Hepatic stellate cell (primary cell): ENCODE measurements at regions not wholly inside any gene's neighbourhood (a gene's known extent, or its start where the extent isn't known, plus 50 kb on each side); places are given as distances from the start of the nearest gene placed in this dataset.

Experiments
- DNase-seq: peaks from one replicate; pipeline ENCODE4 v3.0.0; 2011; ENCODE audit warnings: low spot score

DNA sequence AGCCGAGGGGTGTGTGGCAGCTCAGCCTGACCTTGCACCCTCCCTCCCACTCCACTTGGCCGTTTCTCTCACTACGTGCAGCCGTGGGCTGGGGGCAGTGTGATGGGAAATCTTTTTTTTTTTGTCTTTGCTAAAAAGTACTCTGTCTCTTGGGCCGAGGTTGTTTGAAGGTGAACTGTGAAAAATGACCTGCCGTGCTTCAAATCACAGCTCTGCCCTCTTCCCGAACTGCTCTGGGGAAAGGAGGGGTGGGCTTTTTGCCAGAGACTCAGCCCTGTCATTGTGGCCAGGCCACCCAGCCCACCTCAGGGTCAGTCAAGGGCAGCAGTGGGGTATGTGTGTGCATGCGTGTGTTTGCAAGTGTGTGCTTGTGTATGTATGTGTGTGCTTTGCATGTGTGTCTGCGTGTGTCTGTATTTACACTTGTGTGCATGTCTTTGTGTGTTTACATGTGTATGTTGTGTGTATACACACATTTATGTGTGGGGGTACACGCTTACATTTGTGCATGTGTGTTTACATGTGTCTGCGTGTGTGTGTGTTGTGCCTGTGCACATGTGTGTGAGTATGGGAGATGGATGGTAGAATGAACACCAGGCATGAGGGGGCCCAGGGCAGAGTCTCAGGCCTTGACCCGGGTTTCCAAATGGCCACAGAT is 61.3 kb upstream of the HAAO start:
- no peak for DNase-seq

- no peak for DNase-seq
These were observed 60.4 kb upstream of the HAAO start for GRCh38 chr2:42852798-42853197.

DNA sequence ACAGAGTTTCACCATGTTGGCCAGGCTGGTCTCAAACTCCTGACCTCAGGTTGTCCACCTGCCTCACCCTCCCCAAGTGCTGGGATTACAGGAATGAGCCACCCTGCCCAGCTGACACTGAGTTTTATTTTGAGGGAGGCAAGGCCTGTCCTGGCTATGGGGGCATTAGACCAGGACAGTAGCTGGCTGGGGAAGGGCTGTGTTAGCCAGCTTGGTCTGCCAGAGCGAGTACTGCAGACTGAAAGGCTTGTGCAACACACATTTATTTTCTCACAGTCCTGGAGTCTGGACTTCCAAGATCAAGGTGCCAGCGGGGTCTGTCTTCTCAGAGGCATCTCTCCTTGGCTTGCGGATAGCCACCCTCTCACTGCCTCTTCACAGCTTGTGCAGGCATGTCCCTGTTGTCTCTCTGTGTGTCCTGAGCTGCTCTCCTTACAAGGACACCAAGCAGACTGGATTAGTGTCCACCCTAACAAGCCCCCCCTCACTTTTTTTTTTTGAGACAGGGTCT is 59.4 kb upstream of the HAAO start:
- DNase-seq = no peak

GRCh38 chr2:42851186-42851585 is 58.8 kb upstream of the HAAO start:
- DNase-seq = no peak

DNA sequence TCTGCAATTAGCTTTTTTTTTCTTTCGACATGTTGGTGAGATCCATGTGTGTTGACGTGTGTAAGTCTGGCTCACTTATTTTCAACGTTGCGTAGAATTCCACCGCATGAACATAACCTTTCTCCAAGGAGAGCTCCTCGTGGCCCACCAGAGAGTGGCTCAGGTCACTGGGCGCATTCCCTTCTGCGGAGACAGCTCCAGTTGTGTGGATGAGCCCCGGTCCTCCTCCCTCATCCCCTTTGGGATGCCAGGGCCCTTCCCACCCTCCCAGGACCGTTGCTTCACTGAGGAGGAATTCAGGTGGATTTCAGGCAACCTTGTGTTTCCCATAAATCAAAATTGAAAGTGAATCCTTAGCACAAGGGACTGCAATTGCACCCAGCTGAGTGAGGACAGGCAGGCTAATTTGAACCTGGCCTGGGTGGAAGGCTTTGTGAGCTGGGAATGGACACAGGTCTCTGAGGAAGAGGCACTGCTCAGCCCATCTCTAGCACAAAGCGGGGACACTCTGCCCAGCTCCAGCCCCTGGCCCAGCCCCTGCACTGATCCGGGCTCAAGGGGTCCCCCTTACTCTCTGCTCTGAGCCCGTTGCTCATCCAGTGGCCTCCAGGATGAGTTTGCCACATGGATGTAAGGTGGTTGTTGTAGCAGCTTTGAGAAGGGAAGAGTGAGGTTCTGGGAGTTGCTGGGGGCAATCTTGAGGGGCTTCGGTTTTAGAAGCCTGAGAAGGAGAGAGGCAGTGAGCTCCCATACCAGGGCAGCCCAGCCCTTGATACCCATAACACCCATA is 57.8 kb upstream of the HAAO start:
- no peak for DNase-seq

GRCh38 chr2:42849311-42849710 is 56.9 kb upstream of the HAAO start:
- DNase-seq = no peak

- DNase-seq = no peak
These were observed 56.4 kb upstream of the HAAO start for GRCh38 chr2:42848726-42849290.

DNA sequence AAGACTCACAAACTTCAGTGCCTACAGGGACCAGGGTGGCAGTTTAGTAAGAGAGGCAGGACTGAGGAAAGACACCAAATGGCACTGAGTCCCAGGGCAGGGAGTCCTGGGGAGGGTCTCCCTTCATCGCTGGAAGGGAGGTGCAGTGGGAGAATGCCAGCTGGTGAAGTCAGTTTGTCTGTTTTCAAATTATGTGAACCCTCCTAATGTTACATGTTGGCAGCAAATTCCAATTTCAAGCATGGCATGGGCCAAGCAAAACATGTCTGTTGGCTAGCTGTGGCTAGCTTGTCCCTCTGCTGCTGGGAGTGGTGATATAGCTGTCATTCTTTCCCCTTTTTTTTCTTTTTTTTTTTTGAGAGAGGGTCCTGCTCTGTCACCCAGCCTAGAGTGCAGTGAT is 55.9 kb upstream of the HAAO start:
- DNase-seq = no peak

- DNase-seq = no peak
These were observed 55.3 kb upstream of the HAAO start for GRCh38 chr2:42847596-42848151.

DNA sequence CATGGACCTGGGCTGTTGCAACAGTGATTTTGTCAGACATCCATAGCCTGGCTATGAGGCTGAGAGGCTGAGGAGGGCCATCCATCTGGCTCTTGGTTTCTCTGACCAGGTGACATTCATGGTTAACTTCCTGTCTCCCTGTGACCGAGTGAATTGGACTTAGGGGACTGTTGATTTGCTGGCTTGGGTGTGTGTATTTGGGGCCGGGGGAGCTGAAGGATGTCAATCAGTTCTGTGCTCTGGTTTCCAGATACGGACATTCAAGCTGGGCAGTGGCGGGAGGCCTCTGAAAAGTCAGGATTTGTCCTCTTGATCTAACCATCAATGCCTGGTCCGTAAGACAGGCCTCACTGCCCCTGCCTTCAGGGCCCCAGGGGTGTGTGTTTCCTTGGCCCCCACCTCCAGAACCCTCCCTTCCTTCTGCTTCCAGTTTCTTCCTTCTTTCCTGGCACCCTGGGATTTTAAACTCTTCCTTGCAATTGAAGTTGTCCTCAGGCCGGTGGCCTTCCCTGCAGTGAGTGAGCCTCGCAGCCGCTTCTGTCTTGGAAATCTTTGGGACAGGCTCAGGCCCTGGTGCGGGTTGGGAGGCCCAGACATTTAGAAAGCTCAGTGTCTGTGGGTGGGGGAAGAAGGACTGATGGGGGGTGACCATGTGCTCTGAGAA is 54.7 kb upstream of the HAAO start:
- no peak for DNase-seq

DNA sequence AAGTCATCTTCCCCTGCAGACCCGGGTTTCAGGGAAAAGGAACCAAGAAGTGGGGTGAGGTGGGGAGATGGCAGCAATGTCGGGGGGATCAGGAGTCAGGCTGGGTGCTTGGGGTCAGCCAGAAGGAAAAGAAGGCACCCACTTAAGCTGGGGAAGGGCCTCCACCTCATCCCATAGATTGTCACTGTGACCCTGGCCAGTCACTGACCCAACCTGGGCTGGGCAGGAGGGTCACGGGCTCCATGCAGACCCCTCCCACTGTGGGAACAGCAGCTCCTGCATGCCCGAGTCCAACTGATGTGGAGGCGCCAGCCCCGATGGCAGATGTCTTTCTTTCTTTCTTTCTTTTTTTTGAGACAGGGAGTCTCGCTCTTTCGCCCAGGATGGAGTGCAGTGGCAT is 53.6 kb upstream of the HAAO start:
- DNase-seq = no peak

- peak; percentile 14 for DNase-seq
These were observed 52.8 kb upstream of the HAAO start for GRCh38 chr2:42844901-42845821.

- no peak for DNase-seq
These were observed 52.0 kb upstream of the HAAO start for GRCh38 chr2:42844366-42844765.

DNA sequence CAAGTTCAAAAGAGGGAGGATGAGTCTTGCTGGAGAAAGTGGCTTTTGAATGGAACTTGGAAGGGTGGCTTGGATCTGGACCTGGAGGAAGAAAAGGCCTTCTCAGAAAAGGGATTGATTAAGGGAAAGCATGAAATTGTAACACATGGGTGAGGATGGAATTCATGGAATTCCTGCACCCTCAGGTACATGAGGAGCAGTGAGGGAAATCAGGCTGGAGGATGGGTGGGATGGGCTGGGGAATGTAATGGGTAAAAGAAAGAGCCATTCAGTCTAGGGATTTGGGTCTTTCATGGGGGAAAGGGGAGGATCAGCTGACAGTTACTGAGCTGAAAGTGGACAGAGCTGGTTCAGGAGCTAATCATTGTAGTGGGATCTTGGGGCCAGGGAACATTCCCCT is 51.2 kb upstream of the HAAO start:
- no peak for DNase-seq

DNA sequence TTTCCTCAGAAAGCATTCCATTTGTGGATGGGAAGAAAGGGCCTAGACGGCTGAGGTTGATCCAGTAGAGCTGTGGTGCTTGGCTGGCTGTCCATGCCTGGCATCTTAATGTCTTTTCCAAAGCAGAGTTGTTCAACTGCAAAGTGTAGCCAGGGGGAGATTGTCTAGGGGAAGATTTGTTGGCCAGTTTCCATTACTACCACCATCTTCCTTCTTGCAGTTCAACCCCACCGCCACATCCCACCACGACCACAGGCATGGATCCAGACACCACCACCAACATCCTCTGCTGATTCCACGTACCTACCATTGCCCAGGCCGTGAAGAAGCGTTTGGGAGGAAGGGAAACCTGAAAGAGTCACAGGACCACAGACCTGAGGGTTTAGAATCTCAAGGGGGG is 50.7 kb upstream of the HAAO start:
- no peak for DNase-seq

GRCh38 chr2:42842466-42842865 is 50.1 kb upstream of the HAAO start:
- DNase-seq = no peak
